GM21423 (cell line): ENCODE measurements at regions not wholly inside any gene's neighbourhood (a gene's known extent, or its start where the extent isn't known, plus 50 kb on each side); places are given as distances from the start of the nearest gene placed in this dataset.
A peak's percentile ranks its signal among the peaks of the same experiment; 100 is the strongest.
"Not testable (repeated sequence)": the region's sequence is repeated elsewhere in the genome, so short reads cannot be mapped to it uniquely, and the experiment has no call there.

Experiments used
- ATAC-seq: cut with Tn5 transposase; IDR thresholded peaks from one replicate; pipeline ENCODE4 v1.9.1; 2021; ENCODE audit warnings: mild to moderate bottlenecking, moderate library complexity; ENCODE audit not compliant: unreplicated experiment

GRCh38 chr5:114838937-114839336, 330.8 kb downstream of the TRIM36 start:
- no peak for ATAC-seq

GRCh38 chr5:114830114-114830513, 339.6 kb downstream of the TRIM36 start:
- no peak for ATAC-seq

DNA sequence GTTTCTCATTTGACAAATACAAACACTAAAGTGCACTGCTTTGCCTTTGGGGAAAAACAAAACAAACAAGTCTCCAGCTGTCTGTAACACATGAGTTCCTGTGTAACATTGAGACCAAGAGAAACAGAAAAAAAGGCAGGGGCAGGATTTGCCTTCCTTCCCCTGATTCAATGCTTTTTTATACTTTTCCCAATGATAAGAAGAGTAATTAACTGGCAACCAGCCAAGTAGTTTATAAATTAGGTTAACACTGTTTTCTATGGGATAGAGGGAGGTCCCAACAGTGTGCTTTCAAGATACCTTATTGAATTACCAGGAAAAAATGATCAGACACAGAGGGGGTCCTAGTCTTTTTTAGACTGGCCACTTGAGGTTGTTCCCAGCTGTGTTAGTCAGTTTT, 346.8 kb downstream of the TRIM36 start:
- ATAC-seq: no peak

DNA sequence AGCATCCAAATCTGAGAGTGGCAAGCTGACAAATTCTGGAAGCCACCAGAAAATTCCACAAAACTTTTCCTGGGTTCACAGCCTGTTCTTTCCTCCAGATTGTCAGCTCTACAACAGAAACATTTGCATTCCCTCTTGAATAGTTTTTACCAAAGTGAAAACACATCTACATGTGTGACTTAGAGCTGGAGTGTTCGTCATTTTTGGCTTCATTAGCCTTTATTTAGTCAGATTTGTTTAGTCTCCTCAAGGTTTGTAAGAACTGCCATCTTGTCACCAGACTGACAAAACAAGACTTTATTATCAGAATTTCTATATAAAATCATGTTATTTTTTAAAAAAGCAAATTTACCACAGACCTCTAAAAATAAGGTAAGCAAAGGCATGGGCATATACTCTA, 347.3 kb downstream of the TRIM36 start:
- no peak for ATAC-seq

GRCh38 chr5:114790403-114790792, 379.3 kb downstream of the TRIM36 start:
- ATAC-seq: no peak

GRCh38 chr5:114789773-114790402, 379.8 kb downstream of the TRIM36 start:
- peak; percentile 51 for ATAC-seq

GRCh38 chr5:114782869-114783268, 386.8 kb downstream of the TRIM36 start:
- ATAC-seq: no peak

DNA sequence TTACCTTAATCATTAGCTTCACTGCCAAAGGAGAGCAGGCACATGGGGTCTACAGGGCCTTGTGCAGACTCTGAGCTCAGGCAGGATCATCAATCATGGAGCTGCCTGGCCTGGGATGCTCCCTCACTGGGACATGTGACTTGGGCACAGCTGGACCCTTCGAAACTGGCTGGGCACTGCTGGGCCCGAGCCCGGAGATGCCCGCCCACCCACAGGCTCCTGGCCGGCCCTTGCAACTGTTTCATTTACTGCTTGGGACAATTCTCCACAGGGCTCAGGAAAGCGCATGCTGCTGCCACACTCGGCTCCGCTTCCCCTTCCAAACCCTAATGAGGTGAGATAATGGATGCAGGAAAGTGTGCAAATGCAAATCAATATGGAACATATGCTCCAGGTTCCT, 387.5 kb downstream of the TRIM36 start:
- no peak for ATAC-seq

GRCh38 chr5:114780290-114780689, 389.4 kb downstream of the TRIM36 start:
- ATAC-seq: no peak

- ATAC-seq: no peak
These were observed 382.5 kb downstream of the KCNN2 start for GRCh38 chr5:114744406-114744805.

- no peak for ATAC-seq
These were observed 372.4 kb downstream of the KCNN2 start for GRCh38 chr5:114734238-114734637.

GRCh38 chr5:114729986-114730385, 368.1 kb downstream of the KCNN2 start:
- no peak for ATAC-seq

DNA sequence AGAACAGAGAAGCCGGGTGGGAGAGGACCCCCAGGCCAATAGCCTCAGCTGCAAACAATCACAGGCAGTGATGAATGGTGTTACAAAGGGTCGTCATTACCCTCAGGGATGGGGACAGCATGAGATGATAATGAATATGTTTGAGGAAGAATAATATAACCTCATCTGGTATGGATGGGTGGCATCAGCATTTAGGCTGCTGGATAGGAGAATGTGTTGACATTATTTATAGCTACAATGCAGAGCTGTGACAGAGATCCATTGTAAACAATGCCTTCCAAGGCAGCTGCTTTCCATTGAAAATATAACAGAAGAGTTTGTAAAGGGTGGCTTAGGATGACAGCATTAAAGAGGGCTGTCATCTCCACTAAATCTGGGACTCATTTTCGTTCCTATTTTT, 365.5 kb downstream of the KCNN2 start:
- ATAC-seq: no peak

- ATAC-seq: no peak
These were observed 364.3 kb downstream of the KCNN2 start for GRCh38 chr5:114726131-114726530.

DNA sequence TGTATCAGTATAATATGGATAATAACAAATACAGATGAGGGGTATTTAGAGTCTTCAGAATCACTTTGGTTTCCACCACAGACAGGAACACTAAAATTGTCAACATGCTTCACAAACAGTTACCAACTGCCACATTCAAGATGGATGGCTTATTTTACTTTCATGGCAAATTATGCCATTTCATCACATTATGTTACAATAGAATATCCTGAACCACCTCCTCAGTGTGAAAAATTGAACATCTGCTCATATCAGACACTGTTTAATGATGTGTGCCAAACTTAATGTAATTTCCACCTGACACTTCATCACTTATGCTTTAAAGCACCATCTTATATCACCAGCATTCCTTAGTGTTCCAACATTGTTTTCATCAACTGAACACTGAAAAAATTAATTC, 357.4 kb downstream of the KCNN2 start:
- ATAC-seq: no peak

DNA sequence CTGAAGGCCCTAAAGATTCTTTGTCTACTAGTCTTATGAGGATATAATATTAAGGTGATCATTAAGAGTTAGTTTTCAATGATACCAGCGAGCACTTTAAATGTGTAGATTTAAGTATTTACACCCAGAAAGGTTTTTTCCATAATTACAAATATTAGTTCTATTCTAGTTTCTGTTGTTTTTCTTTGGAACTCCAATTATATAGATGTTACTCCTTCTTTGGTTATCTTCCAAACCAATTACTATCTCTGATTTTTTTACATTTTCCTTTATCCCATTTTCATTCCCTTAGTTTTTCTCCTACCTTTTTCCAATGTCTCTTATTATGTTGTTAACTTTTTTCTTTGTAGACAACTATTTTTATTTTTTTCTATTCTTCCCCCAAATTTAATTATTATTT, 355.1 kb downstream of the KCNN2 start:
- no peak for ATAC-seq

- ATAC-seq: not testable (repeated sequence)
These were observed 342.5 kb downstream of the KCNN2 start for GRCh38 chr5:114704225-114704893.

DNA sequence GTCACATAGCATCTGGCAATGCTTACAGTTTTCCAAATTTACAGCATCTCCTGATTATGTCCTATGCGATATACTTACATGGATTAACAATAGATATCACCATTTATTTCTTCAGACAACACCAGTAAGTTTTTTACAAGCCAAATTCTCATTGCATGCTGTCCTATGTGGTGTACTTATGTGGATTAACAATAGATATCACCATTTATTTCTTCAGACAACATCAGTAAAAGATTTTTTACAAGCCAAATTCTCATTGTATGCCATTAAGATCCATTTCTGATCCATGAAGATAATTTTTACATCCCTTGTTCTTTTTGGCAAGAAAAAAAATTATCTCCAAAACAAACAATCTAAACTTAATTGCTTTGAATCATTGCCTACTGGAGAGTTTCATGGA, 340.9 kb downstream of the KCNN2 start:
- ATAC-seq: no peak

DNA sequence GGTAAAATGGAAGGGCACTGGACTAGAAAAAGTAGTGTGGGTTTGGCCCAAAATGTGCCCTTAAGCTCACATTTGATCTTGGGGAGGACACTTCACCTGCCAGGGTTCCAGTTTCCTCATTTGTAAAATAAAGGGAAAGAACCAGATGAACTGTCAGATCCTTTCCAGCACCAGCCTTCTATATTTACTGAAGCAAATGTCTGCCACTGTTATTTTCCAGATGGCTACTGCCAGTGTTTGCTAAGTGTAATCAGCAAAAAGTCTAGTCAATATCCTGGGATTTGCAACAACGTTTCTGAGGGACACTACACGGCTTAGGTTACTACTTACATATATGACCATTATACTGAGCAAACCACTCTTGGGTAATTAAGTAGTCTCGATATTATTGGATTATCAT, 340.3 kb downstream of the KCNN2 start:
- no peak for ATAC-seq

GRCh38 chr5:114700823-114701222, 339.0 kb downstream of the KCNN2 start:
- no peak for ATAC-seq

- no peak for ATAC-seq
These were observed 333.5 kb downstream of the KCNN2 start for GRCh38 chr5:114695292-114695904.

- ATAC-seq: no peak
These were observed 324.5 kb downstream of the KCNN2 start for GRCh38 chr5:114686356-114686755.
